RWPE1 (cell line): ENCODE measurements at regions not wholly inside any gene's neighbourhood (a gene's known extent, or its start where the extent isn't known, plus 50 kb on each side); places are given as distances from the start of the nearest gene placed in this dataset.

Experiments used
- CTCF ChIA-PET: fragments of 350-600 bp; sonication (Branson Sonifier 250); formaldehyde crosslinking; extraction: SDS; loops from one replicate; lab custom pipeline; 2021; lab: Yijun Ruan, JAX
- POLR2A ChIA-PET: fragments of 400-600 bp; formaldehyde crosslinking; extraction: SDS; loops from one replicate; lab custom pipeline; 2020; ENCODE audit warnings: antibody characterized with exemption; ENCODE audit not compliant: low non-redundant PET; lab: Yijun Ruan, JAX
- DNase-seq: peaks from one replicate; pipeline ENCODE4 v3.0.0; 2012; ENCODE audit warnings: low spot score
- H3K27ac ChIP-seq: fragments of 450-650 bp; 2 replicates; pipeline ENCODE4 v1.5.1; 2017
- CTCF ChIP-seq: fragments of 450-650 bp; conservative IDR thresholded peaks from 2 replicates; pipeline ENCODE4 v1.5.1; 2017; ENCODE audit warnings: low read depth, mild to moderate bottlenecking

- DNase-seq, result no peak
- TF ChIP-seq CTCF, result no peak
- no peak overlapping the region for H3K27ac ChIP-seq
- ChIA-PET POLR2A (no interaction called here), CTCF (interaction anchor here (0.5 kb wide), 1 partner anchor 52 kb away, joined by 3 read pairs; no protein-coding TSS in a partner anchor)
Measured at GRCh38 chr13:107497661-107498060, 717.7 kb downstream of the LIG4 start.

- ChIA-PET POLR2A (no interaction called here), CTCF (no interaction called here)
- no peak for TF ChIP-seq CTCF
- no peak overlapping the region for H3K27ac ChIP-seq
- no peak for DNase-seq
Measured at GRCh38 chr13:107493266-107493665, 722.1 kb downstream of the LIG4 start.

- TF ChIP-seq CTCF, result no peak
- CTCF ChIA-PET, result no interaction called here
- POLR2A ChIA-PET, result no interaction called here
- no peak overlapping the region for H3K27ac ChIP-seq
- DNase-seq, result no peak
Measured at GRCh38 chr13:107482688-107483087, 732.6 kb downstream of the LIG4 start.

- DNase-seq, result no peak
- ChIA-PET CTCF (no interaction called here), POLR2A (no interaction called here)
- no peak for TF ChIP-seq CTCF
- H3K27ac ChIP-seq, result no peak overlapping the region
Measured at GRCh38 chr13:107480130-107480529, 735.2 kb downstream of the LIG4 start.

GRCh38 chr13:107477772-107478379 is 737.5 kb downstream of the LIG4 start:
- POLR2A ChIA-PET, result no interaction called here
- TF ChIP-seq CTCF, result no peak
- no peak overlapping the region for H3K27ac ChIP-seq
- DNase-seq, result no peak
- CTCF ChIA-PET, result no interaction called here

GRCh38 chr13:107475753-107476453 is 739.4 kb downstream of the LIG4 start:
- ChIA-PET POLR2A (no interaction called here), CTCF (interaction anchor here (0.6 kb wide), 1 partner anchor 555 kb away, joined by 3 read pairs; no protein-coding TSS in a partner anchor)
- DNase-seq, result no peak
- no peak for TF ChIP-seq CTCF
- H3K27ac ChIP-seq, result no peak overlapping the region
